Loucy (cell line): ENCODE measurements at regions not wholly inside any gene's neighbourhood (a gene's known extent, or its start where the extent isn't known, plus 50 kb on each side); places are given as distances from the start of the nearest gene placed in this dataset.

Source experiments
- EZH2phosphoT487 ChIP-seq: fragments of 200-600 bp; IDR thresholded peaks from 2 replicates; pipeline ENCODE4 v1.6.1; 2018; ENCODE audit warnings: antibody characterized with exemption, mild to moderate bottlenecking, moderate library complexity, borderline replicate concordance
- TF ChIP-seq, protein P1 (sequence below): fragments of 200-600 bp; sonication (generic); conservative IDR thresholded peaks from 2 replicates; pipeline ENCODE4 v1.5.1; 2014; ENCODE audit warnings: mild to moderate bottlenecking, antibody characterized with exemption, low read length

DNA sequence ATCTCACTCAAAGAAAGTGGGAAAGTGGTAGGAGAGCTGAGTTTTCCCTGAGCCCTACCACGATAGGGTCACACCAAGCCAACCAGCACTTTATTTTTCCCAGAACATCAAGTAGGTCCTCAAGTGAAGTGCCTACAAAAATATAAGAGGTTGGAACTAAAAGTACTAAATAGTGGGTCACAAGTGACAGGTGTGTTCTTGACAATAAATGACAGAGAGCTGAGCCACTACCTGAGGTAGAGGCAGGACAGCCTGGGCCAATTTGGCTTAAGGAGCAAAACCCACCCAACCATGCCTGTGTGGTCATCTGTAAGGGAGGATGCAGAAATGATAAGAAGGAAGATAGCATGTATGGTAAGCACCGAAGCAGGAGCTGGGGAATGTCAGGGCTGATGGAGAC lies 154.8 kb upstream of the SSTR4 start:
- TF ChIP-seq, protein P1, sequence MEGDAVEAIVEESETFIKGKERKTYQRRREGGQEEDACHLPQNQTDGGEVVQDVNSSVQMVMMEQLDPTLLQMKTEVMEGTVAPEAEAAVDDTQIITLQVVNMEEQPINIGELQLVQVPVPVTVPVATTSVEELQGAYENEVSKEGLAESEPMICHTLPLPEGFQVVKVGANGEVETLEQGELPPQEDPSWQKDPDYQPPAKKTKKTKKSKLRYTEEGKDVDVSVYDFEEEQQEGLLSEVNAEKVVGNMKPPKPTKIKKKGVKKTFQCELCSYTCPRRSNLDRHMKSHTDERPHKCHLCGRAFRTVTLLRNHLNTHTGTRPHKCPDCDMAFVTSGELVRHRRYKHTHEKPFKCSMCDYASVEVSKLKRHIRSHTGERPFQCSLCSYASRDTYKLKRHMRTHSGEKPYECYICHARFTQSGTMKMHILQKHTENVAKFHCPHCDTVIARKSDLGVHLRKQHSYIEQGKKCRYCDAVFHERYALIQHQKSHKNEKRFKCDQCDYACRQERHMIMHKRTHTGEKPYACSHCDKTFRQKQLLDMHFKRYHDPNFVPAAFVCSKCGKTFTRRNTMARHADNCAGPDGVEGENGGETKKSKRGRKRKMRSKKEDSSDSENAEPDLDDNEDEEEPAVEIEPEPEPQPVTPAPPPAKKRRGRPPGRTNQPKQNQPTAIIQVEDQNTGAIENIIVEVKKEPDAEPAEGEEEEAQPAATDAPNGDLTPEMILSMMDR, result no peak
- TF ChIP-seq EZH2phosphoT487, result no peak
